Esophagus muscularis mucosa (tissue), 4 donors: ENCODE measurements at regions not wholly inside any gene's neighbourhood (a gene's known extent, or its start where the extent isn't known, plus 50 kb on each side); places are given as distances from the start of the nearest gene placed in this dataset.

Experiments
- DNase-seq: peaks from one replicate; pipeline ENCODE4 v3.0.0-alpha.2; 2017; ENCODE audit errors: extremely low spot score
- H3K27ac ChIP-seq, 4 donors: fragments of 200-600 bp; sonication (generic); replicated peaks in 1 of 4; 1 replicate in 3 of 4; 2 replicates in 1 of 4; pipeline ENCODE4 v1.5.1; 2016 to 2019; ENCODE audit warnings: mild to moderate bottlenecking in 1 of 4
- H3K27me3 ChIP-seq, 4 donors: fragments of 200-600 bp; sonication (generic); one replicate each; pipeline versions ENCODE4 v1.5.1 to v1.6.0; 2016 to 2019
- H3K36me3 ChIP-seq, 4 donors: fragments of 200-600 bp; sonication (generic); one replicate each; pipeline ENCODE4 v1.5.1; 2016 to 2019
- H3K4me1 ChIP-seq, 4 donors: fragments of 200-600 bp; sonication (generic); one replicate each; pipeline ENCODE4 v1.5.1; 2016 to 2019
- H3K4me3 ChIP-seq, 4 donors: fragments of 200-600 bp; sonication (generic); 1 replicate in 2 of 4; 2 replicates in 2 of 4; pipeline ENCODE4 v1.5.1; 2016 to 2019; ENCODE audit warnings: mild to moderate bottlenecking in 4 of 4, moderate library complexity in 1 of 4
- H3K9me3 ChIP-seq, 4 donors: fragments of 200-600 bp; sonication (generic); 1 replicate in 3 of 4; 2 replicates in 1 of 4; pipeline ENCODE4 v1.5.1; 2016 to 2019
- CTCF ChIP-seq, 3 experiments: fragments of 200-600 bp in 2 of 3; fragments of 450-650 bp in 1 of 3; sonication (generic) in 2 of 3; IDR thresholded peaks; one replicate each; pipeline ENCODE4 v1.5.1; 2017 to 2019; ENCODE audit warnings: antibody characterized with exemption in 3 of 3, mild to moderate bottlenecking in 2 of 3, moderate library complexity in 1 of 3
- EP300 ChIP-seq: sonication (generic); formaldehyde crosslinking; IDR thresholded peaks from one replicate; pipeline ENCODE4 v1.6.1; 2017; ENCODE audit warnings: antibody characterized with exemption
- POLR2A ChIP-seq: fragments of 450-650 bp; IDR thresholded peaks from one replicate; pipeline ENCODE4 v1.6.1; 2017; ENCODE audit warnings: antibody characterized with exemption, moderate library complexity, mild to moderate bottlenecking, low read depth
- POLR2AphosphoS5 ChIP-seq, 2 donors: sonication (generic); formaldehyde crosslinking; IDR thresholded peaks; one replicate each; pipeline ENCODE4 v1.6.1; 2017; ENCODE audit warnings: antibody characterized with exemption in 2 of 2
- WGBS: methylation state at CpG from one replicate; pipeline ENCODE4 v1.1.5; 2018; 5-methylcytosine and 5-hydroxymethylcytosine counted together
- intact Hi-C: fragments of 100-400 bp; cut with DNase I; formaldehyde crosslinking; loops from one replicate; pipeline ENCODE4 v1.15.1; 2023

- H3K27me3 ChIP-seq = no peaks in the 10 kb centered on the region
- 72% methylated on average over 3 of the region's 3 CpGs for WGBS
- H3K36me3 ChIP-seq = no peaks in the 10 kb centered on the region
- no peak for TF ChIP-seq POLR2A
- no peak for TF ChIP-seq CTCF (IDR thresholded peaks at IDR 0.05)
- no peak for TF ChIP-seq POLR2AphosphoS5 (IDR thresholded peaks at IDR 0.05)
- no peak for TF ChIP-seq EP300
- H3K9me3 ChIP-seq = no peaks in the 10 kb centered on the region
- no peak overlapping the region for H3K27ac ChIP-seq
- DNase-seq = no peak
- H3K4me3 ChIP-seq = no peak overlapping the region
- intact Hi-C loops = no loop called here
- H3K4me1 ChIP-seq = peaks cover 0 to 4% (median 2%) of the 10 kb centered on the region in 4 donors
Measured at GRCh38 chr1:67596674-67597073, 88.3 kb upstream of the GADD45A start.

DNA sequence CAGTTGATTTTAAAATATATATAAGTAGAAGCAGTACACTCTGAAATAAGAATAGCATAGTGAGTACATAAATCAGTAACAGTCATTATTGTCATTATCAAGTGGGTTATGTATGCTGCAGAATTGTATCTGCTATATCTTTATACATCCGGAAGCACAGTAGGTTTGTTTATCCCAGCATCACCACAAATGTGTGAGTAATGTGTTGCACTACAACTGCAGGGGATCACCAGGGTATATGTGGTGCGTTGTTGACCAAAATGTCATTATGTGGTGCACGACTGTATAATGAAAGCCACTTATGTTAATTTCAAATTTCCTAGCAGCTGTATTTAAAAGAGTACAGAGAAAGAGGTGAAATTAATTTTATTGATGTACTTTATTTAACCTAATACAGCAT, 87.7 kb upstream of the GADD45A start:
- Histone ChIP-seq H3K36me3 (no peaks in the 10 kb centered on the region), H3K9me3 (no peaks in the 10 kb centered on the region), H3K4me3 (no peak overlapping the region), H3K4me1 (peaks cover 0 to 4% (median 2%) of the 10 kb centered on the region in 4 donors), H3K27ac (no peak overlapping the region), H3K27me3 (no peaks in the 10 kb centered on the region)
- no peak for DNase-seq
- 81% methylated on average over 3 of the region's 3 CpGs for WGBS
- intact Hi-C loops = no loop called here
- TF ChIP-seq POLR2AphosphoS5 (IDR thresholded peaks at IDR 0.05) (no peak), CTCF (IDR thresholded peaks at IDR 0.05) (no peak), POLR2A (no peak), EP300 (no peak)

- no peak overlapping the region for H3K4me3 ChIP-seq
- no peak for DNase-seq
- intact Hi-C loops = no loop called here
- no peaks in the 10 kb centered on the region for H3K9me3 ChIP-seq
- no peaks in the 10 kb centered on the region for H3K27me3 ChIP-seq
- H3K27ac ChIP-seq = no peak overlapping the region
- H3K4me1 ChIP-seq = peaks cover 0 to 4% (median 2%) of the 10 kb centered on the region in 4 donors
- no peaks in the 10 kb centered on the region for H3K36me3 ChIP-seq
- TF ChIP-seq POLR2AphosphoS5 (IDR thresholded peaks at IDR 0.05) = no peak
- TF ChIP-seq CTCF (IDR thresholded peaks at IDR 0.05) = no peak
- TF ChIP-seq EP300 = no peak
- no peak for TF ChIP-seq POLR2A
- WGBS = 58% methylated on average over 1 of the region's 1 CpG
Measured at GRCh38 chr1:67599085-67599484, 85.9 kb upstream of the GADD45A start.

GRCh38 chr1:67601539-67601938, 83.5 kb upstream of the GADD45A start:
- TF ChIP-seq POLR2AphosphoS5 (IDR thresholded peaks at IDR 0.05) = no peak
- no peak for TF ChIP-seq CTCF (IDR thresholded peaks at IDR 0.05)
- TF ChIP-seq EP300 = no peak
- no peak for TF ChIP-seq POLR2A
- intact Hi-C loops = no loop called here
- WGBS = 90% methylated on average over 3 of the region's 3 CpGs

DNA sequence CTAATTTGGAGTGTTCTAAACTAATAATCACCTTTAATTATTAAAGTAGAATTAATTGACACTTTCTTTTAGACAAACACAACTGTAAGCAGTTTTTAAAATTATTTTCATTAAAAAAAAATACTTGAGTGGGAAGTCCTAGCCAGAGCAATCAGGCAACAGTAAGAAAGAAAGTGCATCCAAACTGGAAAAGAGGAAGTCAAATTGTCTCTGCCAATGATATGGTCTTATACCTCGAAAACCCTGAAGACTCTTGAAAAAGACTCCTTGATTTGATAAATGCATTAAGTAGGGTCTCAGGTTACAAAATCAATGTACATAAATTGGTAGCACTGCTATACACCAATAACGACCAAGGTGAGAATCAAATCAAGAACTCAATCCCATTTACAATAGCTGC, 83.0 kb upstream of the GADD45A start:
- no peaks in the 10 kb centered on the region for H3K27me3 ChIP-seq
- DNase-seq = no peak
- H3K4me3 ChIP-seq = no peak overlapping the region
- intact Hi-C loops = no loop called here
- TF ChIP-seq EP300 = no peak
- TF ChIP-seq POLR2A = no peak
- TF ChIP-seq CTCF (IDR thresholded peaks at IDR 0.05) = no peak
- TF ChIP-seq POLR2AphosphoS5 (IDR thresholded peaks at IDR 0.05) = no peak
- 89% methylated on average over 2 of the region's 2 CpGs for WGBS
- no peak overlapping the region for H3K27ac ChIP-seq
- H3K36me3 ChIP-seq = no peaks in the 10 kb centered on the region
- H3K9me3 ChIP-seq = no peaks in the 10 kb centered on the region
- H3K4me1 ChIP-seq = peaks cover 0 to 4% (median 2%) of the 10 kb centered on the region in 4 donors

More at GRCh38 chr1:67601539-67601938, 83.5 kb upstream of the GADD45A start:
- Histone ChIP-seq H3K36me3 (no peaks in the 10 kb centered on the region), H3K9me3 (no peaks in the 10 kb centered on the region), H3K27me3 (no peaks in the 10 kb centered on the region), H3K27ac (no peak overlapping the region), H3K4me3 (no peak overlapping the region), H3K4me1 (peaks cover 0 to 4% (median 2%) of the 10 kb centered on the region in 4 donors)
- no peak for DNase-seq
